Spinal cord (tissue), 9 donors: ENCODE measurements at regions not wholly inside any gene's neighbourhood (a gene's known extent, or its start where the extent isn't known, plus 50 kb on each side); places are given as distances from the start of the nearest gene placed in this dataset.

ENCODE experiments used
- DNase-seq, 6 donors: peaks; one replicate each; pipeline versions ENCODE4 v3.0.0 to v3.0.0-alpha.2; 2013 to 2015; ENCODE audit warnings: low spot score in 6 of 6, low read depth in 4 of 6
- H3K27ac ChIP-seq: one replicate; pipeline ENCODE4 v1.5.1; 2013; ENCODE audit warnings: low read depth, low read length, control low read depth
- H3K27me3 ChIP-seq: one replicate; pipeline ENCODE4 v1.6.1; 2013; ENCODE audit warnings: low read length; ENCODE audit not compliant: control insufficient read depth, insufficient read depth
- H3K36me3 ChIP-seq: one replicate; pipeline ENCODE4 v1.6.1; 2013; ENCODE audit warnings: low read length; ENCODE audit not compliant: control insufficient read depth, insufficient read depth
- H3K4me1 ChIP-seq: one replicate; pipeline ENCODE4 v1.6.1; 2013; ENCODE audit warnings: low read length; ENCODE audit not compliant: control insufficient read depth, insufficient read depth
- H3K4me3 ChIP-seq: one replicate; pipeline ENCODE4 v1.5.1; 2013; ENCODE audit warnings: low read depth, low read length, control low read depth
- H3K9me3 ChIP-seq: one replicate; pipeline ENCODE4 v1.6.1; 2013; ENCODE audit warnings: low read length; ENCODE audit not compliant: control insufficient read depth, insufficient read depth
- WGBS: methylation state at CpG from one replicate; pipeline ENCODE4 v1.1.5; 2013; ENCODE audit warnings: missing lambda C conversion rate; ENCODE audit not compliant: insufficient coverage; 5-methylcytosine and 5-hydroxymethylcytosine counted together
- donor health status: healthy.

GRCh38 chr3:137820366-137820765, 56.3 kb downstream of the SOX14 start:
- H3K4me1 ChIP-seq: no peaks in the 10 kb centered on the region
- no peak for DNase-seq
- WGBS: no CpG with 5 or more reads among the region's 3 CpGs
- H3K27me3 ChIP-seq: no peaks in the 10 kb centered on the region
- H3K27ac ChIP-seq: no peak overlapping the region
- H3K36me3 ChIP-seq: no peaks in the 10 kb centered on the region
- H3K9me3 ChIP-seq: no peaks in the 10 kb centered on the region
- H3K4me3 ChIP-seq: no peak overlapping the region

GRCh38 chr3:137835096-137835495, 71.0 kb downstream of the SOX14 start:
- WGBS: 83% methylated on average over 1 of the region's 1 CpG

GRCh38 chr3:137845194-137845593, 81.1 kb downstream of the SOX14 start:
- Histone ChIP-seq H3K4me1 (no peaks in the 10 kb centered on the region), H3K27me3 (peaks cover 3% of the 10 kb centered on the region), H3K9me3 (no peaks in the 10 kb centered on the region), H3K36me3 (no peaks in the 10 kb centered on the region), H3K27ac (no peak overlapping the region), H3K4me3 (no peak overlapping the region)
- DNase-seq: peak in 1 of 6 donors; percentile 18
- WGBS: 40% methylated on average over 1 of the region's 4 CpGs

More at GRCh38 chr3:137835096-137835495, 71.0 kb downstream of the SOX14 start:
- Histone ChIP-seq H3K36me3 (no peaks in the 10 kb centered on the region), H3K4me3 (no peak overlapping the region), H3K4me1 (no peaks in the 10 kb centered on the region), H3K27ac (no peak overlapping the region), H3K9me3 (no peaks in the 10 kb centered on the region), H3K27me3 (peaks cover 2% of the 10 kb centered on the region)
- DNase-seq: no peak

- H3K36me3 ChIP-seq: no peaks in the 10 kb centered on the region
- no peak overlapping the region for H3K27ac ChIP-seq
- no peaks in the 10 kb centered on the region for H3K9me3 ChIP-seq
- H3K4me3 ChIP-seq: no peak overlapping the region
- DNase-seq: no peak
- H3K27me3 ChIP-seq: peaks cover 6% of the 10 kb centered on the region
- H3K4me1 ChIP-seq: no peaks in the 10 kb centered on the region
- 73% methylated on average over 3 of the region's 3 CpGs for WGBS
These were observed 81.6 kb downstream of the SOX14 start for GRCh38 chr3:137845666-137846065.

- Histone ChIP-seq H3K36me3 (no peaks in the 10 kb centered on the region), H3K4me3 (no peak overlapping the region), H3K9me3 (no peaks in the 10 kb centered on the region), H3K4me1 (peaks cover 9% of the 10 kb centered on the region), H3K27me3 (peaks cover 20% of the 10 kb centered on the region), H3K27ac (no peak overlapping the region)
- peak in 2 of 6 donors; percentile 48 to 63 for DNase-seq
- 7% methylated on average over 11 of the region's 13 CpGs for WGBS
These were observed 88.3 kb downstream of the SOX14 start for GRCh38 chr3:137852391-137852830.

GRCh38 chr3:137854533-137855261, 90.6 kb downstream of the SOX14 start:
- H3K36me3 ChIP-seq: no peaks in the 10 kb centered on the region
- 0% methylated on average over 1 of the region's 4 CpGs for WGBS
- no peaks in the 10 kb centered on the region for H3K9me3 ChIP-seq
- peaks cover 22% of the 10 kb centered on the region for H3K27me3 ChIP-seq
- peaks cover 9% of the 10 kb centered on the region for H3K4me1 ChIP-seq
- no peak overlapping the region for H3K4me3 ChIP-seq
- no peak overlapping the region for H3K27ac ChIP-seq
- peak in 2 of 6 donors; percentile 15 to 49 for DNase-seq

- Histone ChIP-seq H3K27ac (no peak overlapping the region), H3K4me1 (no peaks in the 10 kb centered on the region), H3K9me3 (no peaks in the 10 kb centered on the region), H3K27me3 (no peaks in the 10 kb centered on the region), H3K4me3 (no peak overlapping the region), H3K36me3 (no peaks in the 10 kb centered on the region)
- DNase-seq: no peak
- WGBS: 100% methylated on average over 1 of the region's 2 CpGs
These were observed 101.9 kb downstream of the SOX14 start for GRCh38 chr3:137866001-137866400.

- H3K27me3 ChIP-seq: no peaks in the 10 kb centered on the region
- no peaks in the 10 kb centered on the region for H3K4me1 ChIP-seq
- H3K9me3 ChIP-seq: no peaks in the 10 kb centered on the region
- DNase-seq: no peak
- no peak overlapping the region for H3K4me3 ChIP-seq
- no peak overlapping the region for H3K27ac ChIP-seq
- H3K36me3 ChIP-seq: no peaks in the 10 kb centered on the region
- WGBS: 96% methylated on average over 3 of the region's 4 CpGs
These were observed 102.8 kb downstream of the SOX14 start for GRCh38 chr3:137866933-137867332.

GRCh38 chr3:137867611-137868010, 103.5 kb downstream of the SOX14 start:
- 92% methylated on average over 1 of the region's 2 CpGs for WGBS
- DNase-seq: no peak
- no peaks in the 10 kb centered on the region for H3K36me3 ChIP-seq

GRCh38 chr3:137869022-137869421, 104.9 kb downstream of the SOX14 start:
- 85% methylated on average over 5 of the region's 5 CpGs for WGBS
- DNase-seq: no peak
- H3K4me3 ChIP-seq: no peak overlapping the region
- H3K27ac ChIP-seq: no peak overlapping the region
- H3K4me1 ChIP-seq: no peaks in the 10 kb centered on the region
- H3K27me3 ChIP-seq: no peaks in the 10 kb centered on the region
- no peaks in the 10 kb centered on the region for H3K9me3 ChIP-seq
- H3K36me3 ChIP-seq: no peaks in the 10 kb centered on the region

More at GRCh38 chr3:137867611-137868010, 103.5 kb downstream of the SOX14 start:
- no peaks in the 10 kb centered on the region for H3K9me3 ChIP-seq
- H3K27me3 ChIP-seq: no peaks in the 10 kb centered on the region
- no peaks in the 10 kb centered on the region for H3K4me1 ChIP-seq
- no peak overlapping the region for H3K27ac ChIP-seq
- no peak overlapping the region for H3K4me3 ChIP-seq
